ENCODE measurements at regions not wholly inside any gene's neighbourhood (a gene's known extent, or its start where the extent isn't known, plus 50 kb on each side); places are given as distances from the start of the nearest gene placed in this dataset.
A peak's percentile ranks its signal among the peaks of the same experiment; 100 is the strongest.

DNA sequence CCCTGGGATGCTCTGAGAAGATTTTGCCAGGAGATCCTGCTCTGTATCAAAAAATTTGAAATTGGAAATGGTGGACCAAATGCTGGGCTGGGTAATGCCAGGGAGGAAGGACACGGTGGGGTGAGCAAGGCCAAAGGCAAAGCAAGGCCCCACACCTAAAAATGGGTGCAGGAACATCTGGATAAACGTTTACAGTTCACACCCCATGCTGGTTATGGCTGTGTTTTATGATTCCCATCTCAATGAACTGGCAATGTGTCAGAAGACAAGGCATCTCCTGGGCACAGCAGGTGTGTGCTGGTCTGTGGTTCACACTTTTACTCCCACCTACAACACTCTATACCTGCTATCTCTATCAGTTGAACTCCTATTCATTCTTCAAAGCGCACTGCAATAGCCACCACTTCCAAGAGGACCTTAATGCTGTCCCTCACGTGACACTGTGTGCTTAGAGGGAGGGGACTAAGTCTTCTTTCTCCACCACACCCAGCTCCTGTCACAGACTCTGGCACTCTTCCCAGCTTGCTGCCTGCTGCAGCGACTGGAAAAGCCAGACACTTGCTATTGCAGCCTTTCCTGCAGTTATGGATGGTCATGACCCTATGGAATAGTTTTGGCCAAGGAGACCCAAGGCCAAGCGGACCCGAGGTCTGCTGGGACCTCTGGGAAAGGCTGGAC, 277.5 kb downstream of the CTTN start:
- TF ChIP-seq EP300 (IDR thresholded peaks at IDR 0.05; ENCODE audit: borderline replicate concordance) (no peak), USF1 (IDR thresholded peaks at IDR 0.05) (peak; percentile 41)

GRCh38 chr11:70677232-70677916, 279.0 kb downstream of the CTTN start:
- TF ChIP-seq ZBTB7A (IDR thresholded peaks at IDR 0.05; ENCODE audit: low read depth) (no peak), TCF12 (IDR thresholded peaks at IDR 0.05; ENCODE audit: low read depth) (no peak), CREB1 (IDR thresholded peaks at IDR 0.05; ENCODE audit: low read depth) (no peak), TEAD4 (IDR thresholded peaks at IDR 0.05) (no peak), EP300 (IDR thresholded peaks at IDR 0.05; ENCODE audit: borderline replicate concordance) (no peak), USF1 (IDR thresholded peaks at IDR 0.05) (no peak), YY1 (IDR thresholded peaks at IDR 0.05; ENCODE audit: low read depth) (no peak), RAD21 (IDR thresholded peaks at IDR 0.05; ENCODE audit: low read depth) (no peak), TAF1 (IDR thresholded peaks at IDR 0.05; ENCODE audit: low read depth) (no peak), NFIC (IDR thresholded peaks at IDR 0.05) (no peak), EGR1 (IDR thresholded peaks at IDR 0.05) (no peak), FOXM1 (IDR thresholded peaks at IDR 0.05; ENCODE audit: borderline replicate concordance, low read depth) (no peak), CEBPB (IDR thresholded peaks at IDR 0.05) (no peak)
- TF ChIP-seq, protein P1, sequence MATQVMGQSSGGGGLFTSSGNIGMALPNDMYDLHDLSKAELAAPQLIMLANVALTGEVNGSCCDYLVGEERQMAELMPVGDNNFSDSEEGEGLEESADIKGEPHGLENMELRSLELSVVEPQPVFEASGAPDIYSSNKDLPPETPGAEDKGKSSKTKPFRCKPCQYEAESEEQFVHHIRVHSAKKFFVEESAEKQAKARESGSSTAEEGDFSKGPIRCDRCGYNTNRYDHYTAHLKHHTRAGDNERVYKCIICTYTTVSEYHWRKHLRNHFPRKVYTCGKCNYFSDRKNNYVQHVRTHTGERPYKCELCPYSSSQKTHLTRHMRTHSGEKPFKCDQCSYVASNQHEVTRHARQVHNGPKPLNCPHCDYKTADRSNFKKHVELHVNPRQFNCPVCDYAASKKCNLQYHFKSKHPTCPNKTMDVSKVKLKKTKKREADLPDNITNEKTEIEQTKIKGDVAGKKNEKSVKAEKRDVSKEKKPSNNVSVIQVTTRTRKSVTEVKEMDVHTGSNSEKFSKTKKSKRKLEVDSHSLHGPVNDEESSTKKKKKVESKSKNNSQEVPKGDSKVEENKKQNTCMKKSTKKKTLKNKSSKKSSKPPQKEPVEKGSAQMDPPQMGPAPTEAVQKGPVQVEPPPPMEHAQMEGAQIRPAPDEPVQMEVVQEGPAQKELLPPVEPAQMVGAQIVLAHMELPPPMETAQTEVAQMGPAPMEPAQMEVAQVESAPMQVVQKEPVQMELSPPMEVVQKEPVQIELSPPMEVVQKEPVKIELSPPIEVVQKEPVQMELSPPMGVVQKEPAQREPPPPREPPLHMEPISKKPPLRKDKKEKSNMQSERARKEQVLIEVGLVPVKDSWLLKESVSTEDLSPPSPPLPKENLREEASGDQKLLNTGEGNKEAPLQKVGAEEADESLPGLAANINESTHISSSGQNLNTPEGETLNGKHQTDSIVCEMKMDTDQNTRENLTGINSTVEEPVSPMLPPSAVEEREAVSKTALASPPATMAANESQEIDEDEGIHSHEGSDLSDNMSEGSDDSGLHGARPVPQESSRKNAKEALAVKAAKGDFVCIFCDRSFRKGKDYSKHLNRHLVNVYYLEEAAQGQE (IDR thresholded peaks at IDR 0.05; ENCODE audit: low read depth) = no peak
- TF ChIP-seq, protein P2, sequence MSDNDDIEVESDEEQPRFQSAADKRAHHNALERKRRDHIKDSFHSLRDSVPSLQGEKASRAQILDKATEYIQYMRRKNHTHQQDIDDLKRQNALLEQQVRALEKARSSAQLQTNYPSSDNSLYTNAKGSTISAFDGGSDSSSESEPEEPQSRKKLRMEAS (IDR thresholded peaks at IDR 0.05) = no peak

- no peak for TF ChIP-seq FOXM1 (IDR thresholded peaks at IDR 0.05; ENCODE audit: borderline replicate concordance, low read depth)
- TF ChIP-seq CREB1 (IDR thresholded peaks at IDR 0.05; ENCODE audit: low read depth) = no peak
- TF ChIP-seq USF1 (IDR thresholded peaks at IDR 0.05) = no peak
- TF ChIP-seq YY1 (IDR thresholded peaks at IDR 0.05; ENCODE audit: low read depth) = no peak
- TF ChIP-seq RAD21 (IDR thresholded peaks at IDR 0.05; ENCODE audit: low read depth) = no peak
- TF ChIP-seq ZBTB7A (IDR thresholded peaks at IDR 0.05; ENCODE audit: low read depth) = no peak
Measured at GRCh38 chr11:70678931-70679900, 280.9 kb downstream of the CTTN start.

DNA sequence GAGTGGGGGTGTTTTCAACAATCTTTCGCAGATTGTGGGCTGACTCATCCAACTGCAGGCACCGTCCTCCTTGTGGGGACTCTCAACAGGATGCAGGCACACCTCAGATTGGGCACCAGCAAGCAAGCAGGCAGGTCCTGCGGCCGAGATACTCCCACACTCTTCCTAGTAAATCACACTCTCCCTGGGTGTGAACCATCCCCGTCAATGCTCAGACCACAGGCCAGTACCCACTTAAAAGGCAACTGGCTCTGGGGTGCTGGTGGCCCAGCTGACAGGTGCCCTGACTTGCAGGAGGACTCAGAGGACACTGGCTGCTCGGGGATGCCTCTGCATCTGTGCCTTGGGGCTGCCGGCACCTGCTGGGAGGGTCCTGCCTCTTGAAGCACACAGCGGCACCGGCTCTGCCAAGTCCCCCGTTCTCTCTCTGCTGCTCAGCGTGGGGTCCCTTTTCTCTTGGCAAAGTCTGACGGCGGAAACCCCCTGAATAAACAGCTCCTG, 282.5 kb downstream of the CTTN start:
- TF ChIP-seq YY1 (IDR thresholded peaks at IDR 0.05; ENCODE audit: low read depth) = no peak
- TF ChIP-seq RAD21 (IDR thresholded peaks at IDR 0.05; ENCODE audit: low read depth) = no peak
- no peak for TF ChIP-seq USF1 (IDR thresholded peaks at IDR 0.05)
- TF ChIP-seq NFIC (IDR thresholded peaks at IDR 0.05) = no peak
- TF ChIP-seq EGR1 (IDR thresholded peaks at IDR 0.05) = no peak
- no peak for TF ChIP-seq CEBPB (IDR thresholded peaks at IDR 0.05)
- TF ChIP-seq, protein P1 (IDR thresholded peaks at IDR 0.05; ENCODE audit: low read depth) = no peak
- TF ChIP-seq ZBTB7A (IDR thresholded peaks at IDR 0.05; ENCODE audit: low read depth) = no peak
- no peak for TF ChIP-seq CREB1 (IDR thresholded peaks at IDR 0.05; ENCODE audit: low read depth)
- no peak for TF ChIP-seq FOXM1 (IDR thresholded peaks at IDR 0.05; ENCODE audit: borderline replicate concordance, low read depth)
- no peak for TF ChIP-seq TEAD4 (IDR thresholded peaks at IDR 0.05)
- TF ChIP-seq EP300 (IDR thresholded peaks at IDR 0.05; ENCODE audit: borderline replicate concordance) = no peak
- no peak for TF ChIP-seq TCF12 (IDR thresholded peaks at IDR 0.05; ENCODE audit: low read depth)
- no peak for TF ChIP-seq TAF1 (IDR thresholded peaks at IDR 0.05; ENCODE audit: low read depth)
